A673 (cell line): ENCODE measurements at regions not wholly inside any gene's neighbourhood (a gene's known extent, or its start where the extent isn't known, plus 50 kb on each side); places are given as distances from the start of the nearest gene placed in this dataset.

Source experiments
- BruUV-seq: library from RNA; stranded (reverse); fragments of 400-500 nt; replicated peaks from 2 replicates; lab custom pipeline; 2021; lab: Mats Ljungman, UMichigan
- CTCF ChIA-PET: fragments of 300-600 bp; sonication (Branson Sonifier 250); formaldehyde crosslinking; loops from one replicate; lab custom pipeline; 2022; ENCODE audit warnings: antibody characterized with exemption; lab: Charles Lee
- POLR2A ChIA-PET: fragments of 300-600 bp; sonication (Branson Sonifier 250); formaldehyde crosslinking; loops from one replicate; lab custom pipeline; 2022; ENCODE audit warnings: antibody characterized with exemption; ENCODE audit not compliant: low non-redundant PET; lab: Charles Lee
- DNase-seq: peaks from one replicate; pipeline ENCODE4 v3.0.0-alpha.2; 2015; ENCODE audit warnings: low spot score
- H3K27ac ChIP-seq: fragments of 200-600 bp; sonication (generic); 2 replicates; pipeline ENCODE4 v1.5.1; 2016; ENCODE audit warnings: mixed run types, low read depth, mild to moderate bottlenecking, mixed read lengths, antibody characterized with exemption, low read length; ENCODE audit not compliant: poor library complexity, severe bottlenecking
- H3K27me3 ChIP-seq: fragments of 200-600 bp; sonication (generic); replicated peaks from 2 replicates; pipeline ENCODE4 v1.6.1; 2017; ENCODE audit warnings: mixed run types, low read depth, mild to moderate bottlenecking, mixed read lengths, antibody characterized with exemption, low read length; ENCODE audit not compliant: insufficient read depth, poor library complexity
- H3K36me3 ChIP-seq: fragments of 200-600 bp; sonication (generic); 2 replicates; pipeline ENCODE4 v1.6.1; 2016; ENCODE audit warnings: mixed run types, mild to moderate bottlenecking, mixed read lengths, antibody characterized with exemption, low read length; ENCODE audit not compliant: insufficient read depth, poor library complexity, severe bottlenecking
- H3K4me1 ChIP-seq: fragments of 200-600 bp; sonication (generic); 2 replicates; pipeline ENCODE4 v1.6.1; 2017; ENCODE audit warnings: mixed run types, mild to moderate bottlenecking, mixed read lengths, antibody characterized with exemption, low read length; ENCODE audit not compliant: insufficient read depth, poor library complexity, severe bottlenecking
- H3K4me3 ChIP-seq: fragments of 200-600 bp; sonication (generic); 2 replicates; pipeline ENCODE4 v1.5.1; 2016; ENCODE audit warnings: low read depth, mixed run types, mild to moderate bottlenecking, mixed read lengths, low read length; ENCODE audit not compliant: poor library complexity, severe bottlenecking
- H3K9me3 ChIP-seq: fragments of 200-600 bp; sonication (generic); 2 replicates; pipeline ENCODE4 v1.6.1; 2016; ENCODE audit warnings: mixed run types, low read depth, mild to moderate bottlenecking, mixed read lengths, antibody characterized with exemption, low read length; ENCODE audit not compliant: poor library complexity, severe bottlenecking
- CTCF ChIP-seq: fragments of 300-800, 200-600 bp; sonication (generic); conservative IDR thresholded peaks from 2 replicates; pipeline ENCODE4 v1.5.1; 2017; ENCODE audit warnings: low read depth, mild to moderate bottlenecking, antibody characterized with exemption, low read length, moderate library complexity, mixed read lengths
- EZH2 ChIP-seq: fragments of 200-600 bp; sonication (generic); IDR thresholded peaks from 2 replicates; pipeline ENCODE4 v1.6.1; 2017; ENCODE audit warnings: borderline replicate concordance, low read depth, mild to moderate bottlenecking, mixed read lengths, antibody characterized with exemption, low read length; ENCODE audit not compliant: poor library complexity, severe bottlenecking
- intact Hi-C: fragments of 100-400 bp; cut with micrococcal nuclease; formaldehyde crosslinking; loops from one replicate; pipeline ENCODE4 v1.10.0; 2022; ENCODE audit not compliant: unreplicated experiment

- Histone ChIP-seq H3K4me1 (peaks cover 22% of the 10 kb centered on the region), H3K9me3 (no peaks in the 10 kb centered on the region), H3K36me3 (no peaks in the 10 kb centered on the region), H3K4me3 (no peak overlapping the region), H3K27ac (no peak overlapping the region), H3K27me3 (peaks cover 45% of the 10 kb centered on the region)
- BruUV-seq: no TSS peak
- TF ChIP-seq EZH2: no peak
- TF ChIP-seq CTCF: no peak
- intact Hi-C loops: no loop called here
- no peak for DNase-seq
- ChIA-PET POLR2A (no interaction called here), CTCF (no interaction called here)
Measured at GRCh38 chr12:25001311-25001710, 52.4 kb upstream of the BCAT1 start.
